ENCODE measurements at regions not wholly inside any gene's neighbourhood (a gene's known extent, or its start where the extent isn't known, plus 50 kb on each side); places are given as distances from the start of the nearest gene placed in this dataset.

- peak; percentile 69 for DNase-seq
These were observed 86.4 kb downstream of the FOXL1 start for GRCh38 chr16:86664522-86665318.

DNA sequence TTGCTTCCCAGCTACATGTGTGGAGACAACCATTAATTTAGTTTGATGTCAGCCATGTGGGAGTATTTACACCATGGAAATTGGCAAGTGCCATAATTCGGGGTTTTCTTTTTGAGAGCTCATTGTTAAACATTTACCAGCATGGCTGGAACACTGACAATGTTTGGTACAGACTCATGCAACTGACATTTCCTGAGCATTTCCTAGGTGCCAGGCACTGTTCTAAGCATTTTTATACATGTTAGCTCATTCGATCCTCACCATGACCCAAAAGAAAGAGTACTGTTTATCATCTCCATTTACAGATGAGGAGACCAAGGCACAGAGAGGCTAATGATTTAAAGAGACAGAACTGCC lies 86.9 kb downstream of the FOXL1 start:
- DNase-seq: no peak

- no peak for DNase-seq
These were observed 87.6 kb downstream of the FOXL1 start for GRCh38 chr16:86665929-86666328.

- DNase-seq: peak; percentile 26
These were observed 88.7 kb downstream of the FOXL1 start for GRCh38 chr16:86667035-86667434.

- no peak for DNase-seq
These were observed 90.0 kb downstream of the FOXL1 start for GRCh38 chr16:86668136-86668910.

DNA sequence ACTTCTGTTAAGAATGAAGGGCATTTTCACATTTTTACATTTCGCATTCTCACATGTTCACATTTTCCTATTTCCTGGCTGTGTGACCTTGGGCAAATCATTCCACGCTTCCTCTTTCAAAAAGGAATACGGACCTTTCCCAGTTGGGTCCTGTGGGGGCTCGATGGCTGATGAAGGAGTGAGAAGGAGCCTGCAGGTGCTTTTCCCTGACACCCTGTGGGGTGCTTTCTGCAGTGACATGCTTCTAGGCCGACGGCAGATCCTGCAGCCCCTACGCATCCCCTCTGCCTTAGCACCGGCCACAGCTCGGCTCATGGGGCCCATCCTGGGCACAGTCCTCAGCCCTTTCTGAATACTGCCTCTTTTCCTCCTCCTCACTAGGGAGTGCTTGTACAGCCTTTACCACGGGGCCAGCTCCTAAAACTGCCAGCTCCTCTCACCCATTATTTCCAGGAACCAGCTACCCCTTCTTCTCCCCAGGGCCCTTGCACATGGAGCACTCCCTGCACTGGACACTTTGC lies 91.0 kb downstream of the FOXL1 start:
- DNase-seq: no peak

DNA sequence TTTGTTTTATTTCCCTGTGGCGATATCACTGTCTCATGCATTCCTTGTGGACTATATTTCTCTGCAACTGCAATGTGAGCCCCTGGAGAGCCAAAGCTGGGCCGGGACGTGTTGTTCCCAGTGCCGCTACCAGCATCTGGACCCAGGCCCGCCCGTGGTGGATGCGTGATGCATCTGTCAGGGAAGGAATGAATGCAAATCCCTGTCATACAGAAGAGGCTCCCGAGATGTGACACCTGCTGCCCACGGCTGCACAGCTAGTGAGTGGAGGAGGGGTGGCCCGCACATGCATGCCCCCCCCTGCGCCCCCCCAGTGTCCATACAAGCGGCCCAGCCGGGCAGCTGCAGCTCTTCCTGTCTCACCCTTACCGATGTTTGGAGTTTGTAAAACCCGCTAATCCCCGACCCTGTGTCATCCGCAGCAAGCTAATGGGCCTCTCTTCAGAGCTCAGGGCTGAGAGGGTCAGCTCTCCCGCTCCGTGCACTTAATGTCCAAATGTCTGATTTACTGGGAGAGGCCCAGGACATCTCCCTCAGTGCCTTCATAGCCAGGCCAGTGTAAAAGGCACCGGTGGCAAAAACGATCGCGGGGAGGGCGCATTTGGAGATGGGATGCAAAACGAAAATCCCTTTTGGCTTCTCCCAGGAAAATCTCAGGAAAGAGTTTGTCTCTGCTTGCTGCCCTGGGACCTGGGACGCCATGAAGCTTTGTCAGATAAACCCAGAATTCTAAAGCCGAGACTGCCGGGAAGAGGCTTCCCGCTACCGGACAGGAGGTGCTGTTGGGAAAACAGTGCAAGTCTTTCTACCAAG lies 91.8 kb downstream of the FOXL1 start:
- no peak for DNase-seq

GRCh38 chr16:86670750-86671234 lies 92.4 kb downstream of the FOXL1 start:
- no peak for DNase-seq

- DNase-seq: no peak
These were observed 93.3 kb downstream of the FOXL1 start for GRCh38 chr16:86671486-86672178.

DNA sequence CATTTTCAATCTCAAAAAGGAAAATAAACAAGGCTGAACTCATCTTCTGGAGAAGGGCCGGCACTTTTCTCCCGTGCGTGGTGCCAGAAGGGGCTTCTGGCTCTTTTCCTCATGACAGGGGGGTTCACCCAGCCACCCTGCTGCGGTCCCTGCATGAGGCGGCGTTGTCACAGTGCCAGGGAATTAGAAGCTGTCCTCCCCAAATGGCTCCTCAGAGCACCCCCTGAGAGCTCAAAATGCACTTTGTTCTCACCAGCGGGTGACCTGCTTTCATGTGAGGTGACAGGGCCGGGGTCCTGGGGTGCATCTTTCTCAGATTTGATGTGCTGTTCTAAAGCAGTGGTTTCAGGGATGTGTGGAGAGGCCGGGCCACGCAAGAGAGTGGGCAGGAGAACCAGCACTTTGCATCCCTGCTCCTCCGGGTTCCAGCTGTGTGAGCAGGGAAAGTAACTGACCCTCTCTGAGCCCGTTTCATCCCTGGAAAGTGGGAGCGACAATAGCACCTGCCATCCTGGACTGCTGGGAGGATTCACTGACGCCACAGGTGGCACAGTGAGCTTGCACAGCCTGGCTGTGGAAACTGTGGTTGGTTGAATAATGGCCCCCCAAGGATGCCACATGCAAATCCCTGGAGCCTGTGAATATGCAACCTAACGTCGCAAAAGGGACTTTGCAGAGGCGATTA lies 94.0 kb downstream of the FOXL1 start:
- DNase-seq: no peak

GRCh38 chr16:86673090-86673955 lies 95.0 kb downstream of the FOXL1 start:
- DNase-seq: no peak

DNA sequence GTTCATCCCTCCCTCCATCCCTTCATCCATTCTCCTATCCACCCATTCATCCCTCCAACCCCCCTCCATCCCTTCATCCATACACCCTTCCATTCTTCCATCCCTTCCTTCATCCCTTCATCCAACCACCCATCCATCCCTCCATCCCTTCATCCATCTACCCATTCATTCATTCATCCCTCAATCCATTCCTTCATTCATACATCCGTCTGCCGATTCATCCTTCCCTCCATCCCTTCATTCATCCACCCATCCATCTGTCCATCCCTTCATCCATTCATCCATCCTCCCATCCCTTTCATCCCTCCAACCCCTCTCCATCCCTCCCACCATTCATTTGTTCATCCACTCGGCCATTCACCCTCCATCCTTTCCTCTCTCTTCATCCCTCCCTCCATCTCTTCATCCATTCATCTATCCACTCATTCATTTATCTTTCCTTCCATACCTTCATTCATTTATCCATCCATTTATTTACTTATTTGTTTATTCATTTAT lies 95.7 kb downstream of the FOXL1 start:
- DNase-seq: no peak

- no peak for DNase-seq
These were observed 97.9 kb downstream of the FOXL1 start for GRCh38 chr16:86676254-86676670.

DNA sequence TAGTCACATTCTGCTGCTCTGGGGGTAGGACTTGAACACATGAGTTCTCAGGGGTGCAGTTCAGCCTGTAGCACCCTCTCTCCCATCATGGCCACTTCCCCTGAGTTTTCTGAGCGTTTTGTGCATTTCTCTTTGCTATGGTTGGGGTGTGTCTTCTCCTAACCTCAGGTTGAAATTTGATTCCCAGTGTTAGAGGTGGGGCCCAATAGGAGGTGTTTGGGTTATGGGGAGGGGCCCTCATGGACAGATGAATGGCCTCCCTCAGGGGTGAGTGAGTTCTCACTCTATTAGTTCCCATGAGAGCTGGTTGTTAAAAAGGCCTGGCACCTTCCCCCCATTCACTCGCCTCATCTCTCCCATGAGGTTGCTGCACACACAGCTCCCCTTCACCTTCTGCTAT lies 101.1 kb downstream of the FOXL1 start:
- DNase-seq: no peak

DNA sequence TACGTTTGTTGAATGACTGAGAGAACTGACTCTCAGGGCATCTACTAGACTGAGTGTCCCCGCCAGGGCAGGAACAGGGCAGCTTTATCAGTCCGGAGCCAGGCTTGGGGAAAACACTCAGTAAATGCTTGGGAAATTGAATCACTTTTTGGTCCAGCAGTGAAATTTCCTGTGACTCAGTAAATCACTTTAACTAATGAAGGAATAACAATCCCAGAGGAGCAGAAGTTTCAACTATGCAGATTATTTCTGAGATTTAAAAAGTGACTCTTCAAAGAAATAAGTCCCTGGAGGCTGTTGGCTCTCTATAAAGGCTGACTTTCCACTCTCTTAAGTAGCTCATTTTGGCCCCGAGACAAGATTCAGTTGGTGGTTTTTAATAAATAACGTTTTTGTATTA lies 101.8 kb downstream of the FOXL1 start:
- no peak for DNase-seq

DNA sequence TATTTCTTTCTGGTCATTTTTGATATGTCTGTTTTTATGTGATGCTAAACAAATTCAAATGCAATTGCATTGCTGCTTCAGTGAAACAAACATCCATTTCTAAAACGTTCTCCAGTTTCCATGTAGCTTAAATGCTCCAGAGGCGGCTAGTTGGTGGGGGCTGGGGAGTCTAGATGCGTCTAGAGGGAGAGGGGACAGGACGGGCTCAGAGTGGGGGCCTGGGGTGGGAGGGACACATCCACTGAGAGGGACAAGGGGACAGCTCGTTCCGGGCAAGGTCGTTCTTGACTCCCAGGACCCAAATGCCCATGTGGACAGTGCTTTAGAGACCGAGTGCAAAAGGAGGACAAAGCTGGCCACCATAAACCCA lies 102.3 kb downstream of the FOXL1 start:
- DNase-seq: no peak

- no peak for DNase-seq
These were observed 102.8 kb downstream of the FOXL1 start for GRCh38 chr16:86681031-86681756.

DNA sequence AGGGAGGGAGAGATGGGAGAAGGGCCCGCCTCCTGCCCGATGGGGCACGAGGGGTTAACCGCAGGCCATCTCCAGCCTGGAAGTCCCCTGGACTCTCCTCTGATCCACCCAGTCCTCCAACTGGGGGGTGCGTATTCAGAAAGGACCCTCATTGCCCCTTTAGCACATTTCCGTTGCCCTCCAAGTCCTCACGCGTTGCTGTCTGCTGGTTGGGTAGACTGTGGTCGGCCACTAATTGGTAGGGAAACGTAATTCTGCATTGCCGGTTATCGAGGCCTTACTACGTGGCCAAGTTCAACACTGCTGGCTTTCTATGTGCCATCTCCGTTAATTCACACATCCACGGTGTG lies 103.4 kb downstream of the FOXL1 start:
- no peak for DNase-seq

DNA sequence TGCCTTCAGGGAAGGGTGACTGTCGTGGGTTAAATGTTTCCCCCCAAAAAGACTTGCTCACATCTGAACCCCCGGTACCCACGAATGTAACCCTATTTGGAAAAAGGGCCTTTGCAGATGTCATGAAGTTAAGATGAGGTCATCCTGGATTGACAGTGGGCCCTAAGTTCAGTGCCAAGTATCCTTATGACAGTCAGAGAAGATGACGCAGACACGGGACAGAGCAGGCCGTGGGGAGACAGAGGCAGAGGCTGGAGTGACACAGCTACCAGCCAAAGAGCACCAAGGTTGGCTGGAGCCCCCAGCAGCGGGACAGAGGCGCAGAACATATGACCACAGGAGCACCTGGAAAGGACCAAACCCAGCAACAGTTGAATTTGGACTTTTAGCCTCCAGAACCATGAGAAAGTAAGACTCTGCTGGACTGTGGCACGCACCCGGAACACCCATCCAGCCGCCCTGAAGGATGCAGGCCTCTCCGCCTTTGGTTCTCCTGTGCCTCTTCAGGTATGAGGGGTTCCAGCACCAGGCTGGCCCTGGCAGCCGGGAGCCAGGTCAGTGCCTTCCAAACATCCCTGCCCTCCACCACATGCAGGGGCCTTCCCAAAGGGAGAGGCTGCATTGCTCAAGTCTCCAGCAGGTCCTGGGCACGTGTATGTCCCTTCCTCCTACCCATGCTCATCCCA lies 104.0 kb downstream of the FOXL1 start:
- no peak for DNase-seq
